ENCODE measurements at regions not wholly inside any gene's neighbourhood (a gene's known extent, or its start where the extent isn't known, plus 50 kb on each side); places are given as distances from the start of the nearest gene placed in this dataset.

DNA sequence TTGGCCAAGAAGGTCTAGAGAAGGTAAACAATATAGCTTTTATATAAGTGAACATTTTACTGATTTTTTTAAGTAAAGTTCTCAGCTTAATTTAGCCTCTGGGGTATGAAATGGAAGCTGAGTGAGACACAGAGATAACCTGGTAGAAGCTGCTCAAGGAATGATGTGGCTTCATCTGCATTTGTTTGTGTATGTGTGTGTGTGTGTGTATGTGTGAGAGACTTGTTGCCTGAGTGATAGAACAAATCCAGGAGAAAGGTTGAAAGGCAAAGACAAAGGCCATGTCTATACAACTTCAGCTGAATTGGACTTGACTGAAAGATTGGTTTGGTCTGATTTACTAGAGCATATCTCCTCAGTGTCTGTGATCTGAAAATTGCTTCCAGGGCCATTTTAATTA lies 63.6 kb downstream of the PCDH7 start:
- Histone ChIP-seq H3K9me3 (no peaks in the 10 kb centered on the region), H3K27ac (no peak overlapping the region), H3K27me3 (replicated peaks; ENCODE audit: insufficient read depth) (no peaks in the 10 kb centered on the region), H3K4me1 (replicated peaks) (no peaks in the 10 kb centered on the region), H3K36me3 (no peaks in the 10 kb centered on the region), H3K4me3 (no peak overlapping the region)
- no peak for DNase-seq (ENCODE audit: low spot score)
- TF ChIP-seq POLR2A (IDR thresholded peaks at IDR 0.05) (no peak), POLR2AphosphoS5 (IDR thresholded peaks at IDR 0.05) (no peak)
- TF ChIP-seq, protein P1, sequence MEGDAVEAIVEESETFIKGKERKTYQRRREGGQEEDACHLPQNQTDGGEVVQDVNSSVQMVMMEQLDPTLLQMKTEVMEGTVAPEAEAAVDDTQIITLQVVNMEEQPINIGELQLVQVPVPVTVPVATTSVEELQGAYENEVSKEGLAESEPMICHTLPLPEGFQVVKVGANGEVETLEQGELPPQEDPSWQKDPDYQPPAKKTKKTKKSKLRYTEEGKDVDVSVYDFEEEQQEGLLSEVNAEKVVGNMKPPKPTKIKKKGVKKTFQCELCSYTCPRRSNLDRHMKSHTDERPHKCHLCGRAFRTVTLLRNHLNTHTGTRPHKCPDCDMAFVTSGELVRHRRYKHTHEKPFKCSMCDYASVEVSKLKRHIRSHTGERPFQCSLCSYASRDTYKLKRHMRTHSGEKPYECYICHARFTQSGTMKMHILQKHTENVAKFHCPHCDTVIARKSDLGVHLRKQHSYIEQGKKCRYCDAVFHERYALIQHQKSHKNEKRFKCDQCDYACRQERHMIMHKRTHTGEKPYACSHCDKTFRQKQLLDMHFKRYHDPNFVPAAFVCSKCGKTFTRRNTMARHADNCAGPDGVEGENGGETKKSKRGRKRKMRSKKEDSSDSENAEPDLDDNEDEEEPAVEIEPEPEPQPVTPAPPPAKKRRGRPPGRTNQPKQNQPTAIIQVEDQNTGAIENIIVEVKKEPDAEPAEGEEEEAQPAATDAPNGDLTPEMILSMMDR (IDR thresholded peaks at IDR 0.05) = no peak
- intact Hi-C loops (cut with DNase I) = no loop called here

DNA sequence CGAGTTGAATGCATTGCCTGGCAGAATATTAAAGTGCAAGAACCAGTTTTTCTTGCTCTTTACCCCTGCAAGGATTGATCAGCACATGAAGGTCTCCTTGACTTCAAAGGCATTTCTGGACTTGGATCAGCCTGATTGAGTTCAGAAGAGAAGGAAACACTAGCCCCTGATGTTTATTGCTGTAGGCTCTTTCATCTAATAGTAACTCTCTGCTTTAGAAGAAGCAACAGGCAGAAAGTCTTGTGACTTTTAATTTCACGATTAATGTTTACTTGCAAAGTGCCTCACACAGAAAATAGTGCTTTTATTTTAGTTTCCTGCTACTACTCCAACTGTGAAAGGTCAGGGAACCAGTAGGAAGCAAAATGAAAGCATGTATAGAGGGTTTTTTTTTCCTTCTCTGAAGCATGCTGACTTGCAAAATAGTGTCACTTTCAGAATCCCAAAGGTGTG lies 69.1 kb downstream of the PCDH7 start:
- no peaks in the 10 kb centered on the region for H3K4me1 ChIP-seq (replicated peaks)
- no peak for TF ChIP-seq POLR2A (IDR thresholded peaks at IDR 0.05)
- TF ChIP-seq, protein P1 (IDR thresholded peaks at IDR 0.05) = no peak
- peak; percentile 25 for TF ChIP-seq POLR2AphosphoS5 (IDR thresholded peaks at IDR 0.05)
- no peak overlapping the region for H3K27ac ChIP-seq
- H3K4me3 ChIP-seq = no peak overlapping the region
- H3K27me3 ChIP-seq (replicated peaks; ENCODE audit: insufficient read depth) = no peaks in the 10 kb centered on the region
- H3K9me3 ChIP-seq = no peaks in the 10 kb centered on the region
- 4% methylated on average over 2 of the region's 2 CpGs for WGBS
- intact Hi-C loops (cut with DNase I) = no loop called here
- no peaks in the 10 kb centered on the region for H3K36me3 ChIP-seq
- peak; percentile 21 for DNase-seq (ENCODE audit: low spot score)

DNA sequence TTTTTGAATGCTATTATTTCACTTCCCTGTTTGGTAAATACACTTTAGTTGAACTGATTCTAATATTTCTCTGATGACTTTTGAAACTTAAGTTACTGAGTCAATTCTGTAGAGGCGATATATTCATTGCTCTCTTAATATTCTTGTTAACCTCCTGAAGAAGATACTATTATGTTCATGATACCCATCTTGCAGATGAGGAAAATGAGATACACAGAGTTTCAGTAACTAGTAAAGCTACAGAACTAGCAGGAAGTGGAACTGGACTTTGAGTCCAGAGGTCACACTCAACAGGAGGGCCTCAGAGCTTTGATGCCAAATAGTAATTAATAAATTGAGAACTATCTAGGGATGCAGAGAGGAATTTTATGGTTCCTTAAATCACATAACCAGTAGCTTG lies 70.0 kb downstream of the PCDH7 start:
- Histone ChIP-seq H3K9me3 (no peaks in the 10 kb centered on the region), H3K27me3 (replicated peaks; ENCODE audit: insufficient read depth) (no peaks in the 10 kb centered on the region), H3K36me3 (no peaks in the 10 kb centered on the region), H3K4me3 (no peak overlapping the region), H3K27ac (no peak overlapping the region), H3K4me1 (replicated peaks) (no peaks in the 10 kb centered on the region)
- no peak for DNase-seq (ENCODE audit: low spot score)
- TF ChIP-seq POLR2A (IDR thresholded peaks at IDR 0.05) (no peak), POLR2AphosphoS5 (IDR thresholded peaks at IDR 0.05) (no peak)
- TF ChIP-seq, protein P1 (IDR thresholded peaks at IDR 0.05) = no peak
- 95% methylated on average over 1 of the region's 1 CpG for WGBS
- intact Hi-C loops (cut with DNase I) = no loop called here

DNA sequence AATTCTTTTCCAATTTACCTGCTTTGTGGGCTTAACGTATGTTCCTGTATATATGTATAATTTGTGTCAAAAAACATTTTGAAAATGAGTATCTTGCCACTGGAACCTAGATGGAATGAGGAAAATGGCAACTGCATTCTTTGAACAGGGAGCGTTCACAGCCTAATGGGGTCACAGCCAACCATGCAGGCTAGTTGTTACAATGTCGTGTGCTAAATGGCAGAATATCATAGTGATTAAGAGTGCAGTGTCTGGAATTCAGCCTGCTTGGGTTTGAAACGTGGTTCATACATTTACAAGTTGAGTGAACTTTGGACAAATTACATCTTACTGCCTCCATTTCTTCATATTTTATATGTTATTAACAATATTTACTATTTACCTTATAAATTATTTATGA lies 70.8 kb downstream of the PCDH7 start:
- 90% methylated on average over 4 of the region's 4 CpGs for WGBS
- no peaks in the 10 kb centered on the region for H3K9me3 ChIP-seq
- intact Hi-C loops (cut with DNase I) = no loop called here
- DNase-seq (ENCODE audit: low spot score) = no peak
- no peaks in the 10 kb centered on the region for H3K4me1 ChIP-seq (replicated peaks)
- H3K27me3 ChIP-seq (replicated peaks; ENCODE audit: insufficient read depth) = no peaks in the 10 kb centered on the region
- H3K27ac ChIP-seq = no peak overlapping the region
- no peaks in the 10 kb centered on the region for H3K36me3 ChIP-seq
- TF ChIP-seq POLR2AphosphoS5 (IDR thresholded peaks at IDR 0.05) = no peak
- TF ChIP-seq POLR2A (IDR thresholded peaks at IDR 0.05) = no peak
- TF ChIP-seq, protein P1 (IDR thresholded peaks at IDR 0.05) = no peak
- H3K4me3 ChIP-seq = no peak overlapping the region

DNA sequence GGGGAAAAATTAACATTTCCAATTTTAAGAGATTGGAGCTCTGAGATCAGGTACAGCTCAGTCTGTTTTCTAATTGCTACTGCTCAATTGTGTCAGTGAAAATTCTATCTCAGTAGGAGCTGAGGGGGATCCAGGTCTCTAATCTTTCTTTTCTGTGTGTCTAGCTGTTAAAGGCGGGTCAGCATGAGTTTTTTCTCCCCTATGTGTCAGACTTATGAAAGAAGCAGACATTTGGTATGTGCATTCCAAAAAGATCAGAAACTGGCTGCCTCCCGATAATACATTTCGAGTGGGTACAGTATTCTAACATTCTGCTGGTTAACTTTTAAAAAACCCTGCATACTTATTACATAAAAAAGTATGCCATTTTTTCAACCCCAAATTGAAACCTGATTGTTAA lies 72.4 kb downstream of the PCDH7 start:
- no peak for DNase-seq (ENCODE audit: low spot score)

More for the DNA sequence above, 72.4 kb downstream of the PCDH7 start:
- no peaks in the 10 kb centered on the region for H3K9me3 ChIP-seq
- intact Hi-C loops (cut with DNase I) = no loop called here
- H3K36me3 ChIP-seq = no peaks in the 10 kb centered on the region
- H3K4me3 ChIP-seq = no peak overlapping the region
- H3K27ac ChIP-seq = no peak overlapping the region
- WGBS = 93% methylated on average over 3 of the region's 3 CpGs
- no peaks in the 10 kb centered on the region for H3K27me3 ChIP-seq (replicated peaks; ENCODE audit: insufficient read depth)
- TF ChIP-seq, protein P1 (IDR thresholded peaks at IDR 0.05) = no peak
- TF ChIP-seq POLR2AphosphoS5 (IDR thresholded peaks at IDR 0.05) (no peak), POLR2A (IDR thresholded peaks at IDR 0.05) (no peak)
- no peaks in the 10 kb centered on the region for H3K4me1 ChIP-seq (replicated peaks)
